GM18868 (cell line): ENCODE measurements at regions not wholly inside any gene's neighbourhood (a gene's known extent, or its start where the extent isn't known, plus 50 kb on each side); places are given as distances from the start of the nearest gene placed in this dataset.
"Not testable (repeated sequence)": the region's sequence is repeated elsewhere in the genome, so short reads cannot be mapped to it uniquely, and the experiment has no call there.

ENCODE experiments used
- ATAC-seq: cut with Tn5 transposase; IDR thresholded peaks from one replicate; pipeline ENCODE4 v1.9.1; 2021; ENCODE audit warnings: mild to moderate bottlenecking, moderate library complexity; ENCODE audit not compliant: unreplicated experiment

DNA sequence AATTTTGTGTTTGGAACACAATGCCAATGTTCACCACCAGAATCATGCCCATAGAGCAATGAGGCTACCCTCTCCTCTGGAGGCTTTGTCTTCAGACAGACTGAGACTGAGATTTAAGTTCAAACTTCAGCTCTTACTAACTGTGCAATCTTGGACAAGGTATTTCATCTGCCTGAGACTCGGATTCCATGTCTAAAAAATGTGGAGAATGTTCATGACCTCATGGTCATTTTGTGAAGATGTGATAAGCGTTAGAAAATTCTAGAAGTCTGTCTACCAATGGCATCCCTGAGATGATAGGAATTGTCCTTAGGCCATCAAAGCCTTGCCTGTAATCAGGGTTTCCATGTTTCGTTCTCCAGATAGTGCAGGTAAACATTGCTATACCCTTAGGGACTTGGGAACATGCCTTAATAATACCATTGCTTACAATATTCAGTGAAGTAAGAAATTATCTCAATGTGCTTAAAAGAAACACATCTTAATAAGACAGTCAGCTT is 388.2 kb upstream of the MAF start:
- no peak for ATAC-seq

DNA sequence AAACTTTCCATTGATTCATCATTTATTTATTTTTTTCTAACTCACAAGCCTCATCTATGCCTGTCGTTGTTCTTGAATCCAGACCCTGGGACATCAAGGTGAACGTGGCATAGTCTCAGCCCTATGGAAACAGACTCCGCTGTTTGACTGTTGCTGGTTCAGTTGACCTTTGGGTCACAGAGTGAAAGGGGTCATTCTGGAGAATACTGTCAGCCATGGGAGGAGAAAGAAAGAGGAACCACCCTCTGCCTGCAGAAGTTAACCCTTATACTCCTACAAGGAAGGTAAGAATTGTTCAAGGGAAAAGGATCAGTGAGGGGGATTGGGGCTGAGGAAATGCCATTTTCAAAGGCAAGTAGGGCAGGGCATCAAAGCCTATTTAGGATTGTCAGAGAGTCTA is 387.6 kb upstream of the MAF start:
- no peak for ATAC-seq

DNA sequence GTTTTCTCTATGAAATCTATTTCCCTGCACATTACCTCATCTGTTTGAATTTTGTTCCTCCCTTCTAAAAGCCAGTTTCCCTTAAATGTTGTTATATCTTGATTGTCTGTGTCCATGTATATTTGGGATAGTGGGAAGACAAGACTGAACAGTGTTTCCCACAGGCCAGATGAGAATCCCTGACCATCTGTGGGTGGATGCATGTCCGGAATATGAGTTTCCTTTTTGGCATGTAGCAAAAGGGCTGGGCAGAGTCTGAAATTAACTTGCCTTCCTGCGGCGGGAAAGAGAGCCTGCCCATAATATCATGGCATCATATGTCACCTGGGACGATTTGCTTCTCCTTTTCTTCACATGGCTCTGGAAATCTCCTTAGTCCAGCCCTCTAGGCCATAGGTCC is 385.8 kb upstream of the MAF start:
- ATAC-seq, result no peak

DNA sequence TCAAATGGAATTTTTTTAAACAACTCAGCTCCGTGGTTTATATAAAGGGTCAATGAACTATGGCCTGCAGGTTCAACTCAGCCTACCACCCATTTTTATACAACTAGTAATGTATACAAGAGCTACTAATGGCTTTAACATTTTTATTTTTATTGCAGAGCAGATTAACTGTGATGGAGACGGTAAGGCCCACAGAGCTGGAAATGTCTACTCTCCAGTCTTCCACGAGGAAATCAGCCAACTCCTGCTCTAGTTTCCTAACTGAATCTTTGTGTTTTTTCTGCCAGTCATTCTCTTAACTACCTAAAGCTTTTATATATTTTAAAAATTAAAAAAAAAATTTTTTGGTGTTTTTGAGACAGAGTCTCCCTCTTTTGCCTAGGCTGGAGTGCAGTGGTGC is 385.1 kb upstream of the MAF start:
- no peak for ATAC-seq

DNA sequence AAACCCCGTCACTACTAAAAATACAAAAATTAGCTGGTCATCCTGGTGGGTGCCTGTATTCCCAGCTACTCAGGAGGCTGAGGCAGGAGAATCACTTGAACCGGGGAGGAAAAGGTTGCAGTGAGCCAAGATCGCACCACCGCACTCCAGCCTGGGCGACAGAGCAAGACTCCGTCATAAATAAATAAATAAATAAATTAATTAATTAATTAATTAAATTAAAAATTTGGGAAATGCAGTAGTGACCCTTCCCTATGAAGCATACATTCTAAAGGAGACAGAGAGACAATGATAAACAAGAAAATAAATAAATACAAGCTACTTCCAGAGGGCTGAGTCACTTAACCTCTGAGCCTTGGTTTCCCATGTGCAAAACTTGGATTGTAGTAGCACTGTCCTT is 383.6 kb upstream of the MAF start:
- not testable (repeated sequence) for ATAC-seq

DNA sequence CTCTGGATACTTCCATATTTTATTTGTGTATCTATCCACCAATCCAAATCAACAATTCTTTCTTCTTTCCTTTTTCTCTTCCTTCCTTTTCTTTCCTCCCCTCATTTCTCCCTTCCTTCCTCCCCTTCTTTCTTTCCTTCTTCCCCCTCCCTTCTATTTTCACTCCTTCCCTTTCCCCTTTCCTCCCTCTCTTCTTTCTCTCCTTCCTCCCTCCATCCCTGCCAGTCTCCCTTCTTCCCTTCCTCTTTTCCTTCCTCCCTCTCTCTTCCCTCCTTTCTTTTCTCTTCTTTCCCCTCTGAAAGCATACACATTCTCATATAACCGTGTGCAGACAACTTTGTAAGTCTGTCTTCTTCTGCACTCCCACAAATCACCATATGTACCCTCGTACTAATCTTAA is 382.3 kb upstream of the MAF start:
- no peak for ATAC-seq

DNA sequence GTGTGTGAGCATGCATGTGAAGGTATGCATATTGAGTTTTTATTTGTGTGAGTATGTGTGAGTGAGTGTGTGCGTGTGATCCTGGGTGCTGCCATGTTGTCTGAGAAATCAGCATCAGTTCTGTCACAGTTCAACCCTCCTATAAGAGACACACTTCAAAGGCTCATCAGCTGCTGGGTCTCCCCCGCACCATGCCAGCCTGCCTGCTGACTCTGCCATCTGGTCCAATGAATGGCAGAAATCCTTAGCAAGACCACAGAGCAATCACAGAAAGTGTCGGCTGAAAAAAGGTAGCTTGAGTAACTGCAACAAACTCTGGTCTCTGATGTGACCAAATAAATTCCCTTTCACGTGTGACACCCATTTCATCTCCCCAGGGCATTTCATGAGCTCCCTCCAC is 381.8 kb upstream of the MAF start:
- ATAC-seq, result no peak

DNA sequence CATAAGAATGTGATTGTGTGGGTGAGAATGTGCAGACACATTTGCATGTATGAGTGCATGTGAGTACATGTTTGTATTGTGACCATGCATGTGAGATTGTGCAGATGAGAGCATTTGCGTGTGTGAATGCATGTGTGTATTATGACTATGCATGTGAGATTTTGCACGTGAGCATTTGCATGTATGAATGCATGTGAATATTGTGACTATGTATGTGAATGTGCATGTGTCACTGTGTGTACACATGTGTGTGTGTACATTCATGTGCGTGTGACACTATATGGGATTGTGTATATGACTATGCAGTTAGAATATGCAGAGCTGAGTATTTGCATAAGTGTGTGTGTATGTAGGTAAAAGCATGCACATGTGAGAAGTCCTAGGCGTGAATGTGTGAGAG is 381.3 kb upstream of the MAF start:
- ATAC-seq, result no peak

DNA sequence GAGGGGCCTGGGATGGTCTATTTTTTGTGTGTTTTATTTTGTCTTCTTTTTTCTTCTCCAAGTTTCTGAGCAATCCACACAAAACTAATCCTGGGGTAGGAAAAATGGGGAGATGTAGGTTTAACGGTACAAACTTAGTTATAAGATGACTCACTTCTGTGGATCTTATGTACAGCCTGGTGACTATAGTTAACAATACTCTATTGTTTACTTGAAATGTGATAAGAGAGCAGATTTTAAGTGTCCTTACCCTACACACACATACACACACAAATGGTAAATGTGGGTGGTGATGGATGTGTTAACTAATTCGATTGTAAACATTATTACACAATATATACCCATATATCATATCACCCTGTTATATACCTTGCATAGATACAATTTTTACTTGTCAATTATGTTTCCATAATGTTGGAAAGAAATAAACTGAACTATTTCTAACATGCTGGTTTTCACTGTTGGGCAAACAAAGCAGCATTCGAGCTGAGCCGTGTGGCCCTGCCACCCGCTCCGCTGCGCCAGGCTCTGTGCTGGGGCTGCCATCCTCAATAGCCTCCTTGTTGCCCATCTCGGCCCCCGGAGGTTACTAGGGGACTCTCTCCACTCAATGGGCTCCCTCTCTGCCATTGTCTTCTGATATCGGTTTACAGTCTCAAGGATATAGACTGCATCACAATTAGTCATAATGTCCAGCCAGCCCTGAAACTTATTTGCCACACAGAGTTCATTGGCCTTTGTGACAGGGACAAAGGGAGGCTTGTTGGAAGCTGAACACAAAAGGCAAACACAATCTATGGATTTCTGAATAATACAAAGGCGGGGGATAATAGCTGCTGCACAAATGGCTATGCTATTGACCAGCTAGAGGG is 380.3 kb upstream of the MAF start:
- no peak for ATAC-seq

DNA sequence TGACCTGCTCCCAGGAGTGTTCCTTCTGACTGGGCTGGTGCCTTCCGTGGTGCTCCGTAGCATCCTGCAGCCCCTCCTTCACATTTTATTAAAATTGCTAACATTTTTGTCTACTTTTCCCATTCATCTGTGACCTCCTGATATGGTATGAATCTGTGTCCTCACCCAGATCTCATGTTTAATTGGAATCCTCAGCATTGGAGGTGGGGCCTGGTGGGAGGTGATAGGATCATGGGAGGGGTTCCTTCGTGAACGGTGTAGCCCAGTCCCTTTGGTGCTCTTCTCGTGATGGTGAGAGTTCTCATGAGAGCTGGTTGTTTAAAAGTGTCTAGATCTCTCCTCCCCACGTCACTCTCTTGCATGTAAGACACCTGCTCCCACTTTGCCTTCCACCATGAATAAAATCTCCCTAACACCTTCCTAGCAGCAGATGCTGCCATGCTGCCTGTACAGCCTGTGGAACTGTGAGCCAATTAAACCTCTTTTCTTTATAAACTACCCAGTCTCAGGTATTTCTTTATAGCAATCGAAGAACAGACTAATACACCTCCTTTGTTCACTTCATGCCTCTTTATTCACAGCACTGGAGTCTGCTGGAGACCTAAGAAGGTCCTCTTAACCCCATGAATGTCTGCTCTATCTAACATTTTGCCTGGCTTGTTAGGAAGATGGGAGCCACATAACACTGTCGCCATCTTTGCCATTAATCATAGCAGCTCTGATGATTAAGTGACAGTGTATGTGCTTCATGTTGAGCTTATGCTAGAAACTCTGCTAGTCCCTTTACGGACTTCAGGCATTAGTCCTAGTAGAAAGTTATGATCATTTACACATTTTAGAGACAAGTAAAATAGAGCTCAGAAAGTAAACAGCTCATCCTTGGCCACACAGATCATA is 377.7 kb upstream of the MAF start:
- no peak for ATAC-seq

DNA sequence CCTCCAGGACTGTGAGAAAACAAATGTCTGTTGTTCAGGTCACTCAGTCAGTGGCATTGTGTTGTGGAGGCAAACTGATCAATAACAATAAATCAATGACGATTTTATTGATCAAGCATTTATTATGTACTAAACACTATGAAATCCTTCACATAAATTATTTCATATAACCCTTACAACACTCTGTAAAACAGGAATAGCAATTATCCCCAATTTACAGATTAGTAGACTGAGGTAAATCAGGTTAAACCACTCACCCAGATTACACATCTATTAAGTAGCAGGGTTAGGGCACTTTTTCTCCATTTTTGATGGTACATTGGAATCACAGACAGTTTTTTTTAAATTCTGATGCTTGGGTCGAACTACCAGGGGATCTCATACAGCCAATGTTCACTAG is 372.8 kb upstream of the MAF start:
- no peak for ATAC-seq

DNA sequence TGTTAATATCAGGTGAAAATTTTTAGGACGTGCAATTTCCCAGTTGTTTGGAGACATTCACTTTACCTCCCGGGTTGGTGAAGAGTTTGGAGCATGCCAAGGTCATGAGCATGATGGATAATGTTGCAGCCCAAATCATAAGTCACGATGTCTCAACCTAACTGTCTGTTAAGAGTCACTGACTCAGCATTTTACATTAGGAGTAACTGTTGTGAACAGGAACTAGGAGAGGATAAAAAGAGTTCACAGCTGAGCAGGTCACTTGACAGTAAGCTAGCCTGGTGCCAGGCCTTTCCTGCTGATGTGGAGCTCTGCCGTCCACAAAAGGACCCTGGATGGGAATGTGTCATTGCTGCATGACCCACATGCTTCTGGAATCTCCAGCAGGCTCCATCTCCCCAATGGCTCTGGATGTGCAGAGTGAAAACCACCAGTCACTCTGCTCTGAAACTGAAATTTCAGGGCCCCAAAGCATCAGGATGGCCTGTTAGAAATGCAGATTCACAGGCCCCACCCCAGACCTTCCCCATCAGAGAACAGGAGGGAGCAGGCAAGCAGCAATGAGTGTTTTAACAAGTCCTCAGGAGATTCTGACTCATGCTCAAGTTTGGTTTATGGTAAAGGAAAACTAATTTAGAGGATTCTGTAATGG is 371.6 kb upstream of the MAF start:
- no peak for ATAC-seq

DNA sequence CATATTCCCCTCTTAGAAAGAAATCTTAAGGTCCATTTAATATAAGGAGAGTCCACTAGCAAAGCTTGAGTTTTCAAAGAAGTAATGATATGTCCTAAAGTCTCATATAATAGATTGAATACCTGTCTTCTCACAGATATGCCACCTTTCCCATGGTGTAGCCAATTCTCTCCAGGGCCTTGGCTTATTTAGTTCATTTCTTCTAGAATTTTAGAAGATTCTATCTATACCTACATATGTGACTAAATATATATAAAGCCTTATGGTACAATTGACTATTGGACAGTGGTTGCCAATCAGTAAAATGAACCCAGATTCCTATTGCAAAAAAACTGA is 370.7 kb upstream of the MAF start:
- ATAC-seq, result no peak

DNA sequence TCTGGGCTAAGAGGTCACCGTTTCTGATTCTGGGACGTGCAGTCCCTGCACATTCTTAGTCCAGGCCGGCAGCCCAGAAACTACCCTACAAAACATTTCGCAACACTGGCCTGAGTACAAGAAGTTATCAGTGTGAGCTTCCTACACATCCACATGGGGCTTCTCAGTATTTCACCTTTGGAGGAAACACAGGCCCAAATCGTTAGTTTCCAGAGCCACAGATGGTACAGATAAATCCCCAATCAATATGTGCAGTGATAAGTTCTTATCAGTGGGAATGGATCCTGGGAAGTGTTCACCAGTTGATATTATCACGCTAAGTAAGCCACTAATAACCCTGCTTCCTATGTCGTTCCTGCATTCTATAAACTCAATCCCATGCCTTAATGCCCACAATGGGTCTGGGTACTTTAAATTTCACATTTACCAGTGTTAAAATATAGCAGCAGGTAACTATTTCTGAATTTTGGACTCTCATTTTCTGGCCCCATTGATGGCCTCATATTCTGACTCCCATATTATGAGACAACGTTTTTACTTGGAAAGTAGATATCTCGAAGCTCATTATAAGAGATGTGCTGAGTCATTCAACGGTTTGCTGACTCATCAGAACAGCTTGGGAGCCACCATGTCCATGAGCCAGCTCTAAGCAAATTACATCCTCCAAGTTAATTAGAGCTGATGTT is 370.2 kb upstream of the MAF start:
- no peak for ATAC-seq

DNA sequence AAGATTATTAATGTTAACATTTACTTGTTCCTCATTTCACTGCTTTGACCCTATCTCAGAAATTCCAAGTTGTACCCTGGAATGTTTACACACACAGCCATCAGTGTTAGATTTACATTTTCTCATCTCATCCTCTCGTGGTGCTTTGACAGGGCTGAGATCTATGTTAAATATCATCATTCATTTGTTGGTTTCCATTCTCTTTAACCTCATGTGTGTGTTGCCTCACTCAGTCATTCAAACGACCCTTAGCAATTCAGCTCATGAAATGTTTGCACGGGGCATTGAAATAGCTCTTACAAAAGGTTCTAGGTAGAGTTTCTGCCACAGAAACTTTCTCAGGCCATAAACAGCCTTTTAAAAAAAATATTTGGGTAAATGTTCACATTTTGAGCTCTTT is 369.6 kb upstream of the MAF start:
- no peak for ATAC-seq

DNA sequence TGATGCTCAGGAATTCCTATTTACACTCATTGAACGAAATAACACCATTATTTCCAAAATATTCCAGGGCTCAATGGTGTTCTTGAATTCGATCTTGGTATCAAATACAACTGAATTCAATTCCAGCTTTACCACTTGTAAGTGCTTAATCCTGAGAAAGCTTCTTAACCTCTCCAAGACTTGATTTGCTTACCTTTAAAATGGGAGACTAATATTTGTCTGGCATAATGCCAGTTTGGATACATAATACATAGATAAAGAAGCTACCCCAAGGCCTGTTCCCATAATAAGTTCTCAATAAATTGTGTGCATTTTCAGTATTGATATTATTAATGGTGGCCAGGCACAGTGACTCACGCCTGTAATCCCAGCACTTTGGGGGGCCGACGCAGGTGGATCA is 368.9 kb upstream of the MAF start:
- ATAC-seq, result no peak

DNA sequence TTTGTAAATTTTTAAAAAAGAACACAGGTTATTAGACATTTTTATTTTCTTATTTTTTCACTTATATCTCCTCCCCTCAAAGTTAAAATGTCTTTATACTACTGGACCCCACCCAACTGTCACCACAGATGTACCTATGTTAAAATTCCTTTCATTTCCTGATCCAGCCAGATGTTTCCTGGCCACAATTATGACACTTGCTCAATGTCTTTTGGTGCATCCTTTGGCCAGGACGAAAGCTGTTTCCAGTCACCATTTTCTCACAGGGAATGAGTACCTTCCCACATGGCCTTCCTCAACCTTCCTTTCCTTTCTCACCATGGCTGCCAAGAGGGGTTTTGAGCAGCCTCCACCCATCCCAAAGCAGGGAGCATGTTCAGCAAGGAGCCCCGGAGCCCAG is 365.7 kb upstream of the MAF start:
- no peak for ATAC-seq

DNA sequence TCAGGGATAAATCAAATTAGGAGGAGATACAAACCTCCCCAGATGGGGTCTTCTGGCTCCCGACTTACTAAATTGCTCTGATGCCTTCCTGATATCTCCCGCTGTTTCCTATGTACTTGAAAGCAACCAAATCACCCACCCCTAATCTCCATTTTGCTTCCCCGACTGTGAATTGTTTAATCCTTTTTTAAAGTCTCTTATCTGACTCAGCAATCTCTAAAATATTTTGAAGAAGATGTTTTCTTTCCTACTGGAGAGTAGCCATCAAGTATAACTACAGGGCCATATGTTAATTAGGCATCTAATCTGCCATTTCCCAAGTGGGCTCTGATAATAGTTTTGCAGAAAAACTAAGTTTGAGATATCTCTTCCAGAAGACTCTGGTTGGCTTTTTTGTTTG is 365.2 kb upstream of the MAF start:
- no peak for ATAC-seq

DNA sequence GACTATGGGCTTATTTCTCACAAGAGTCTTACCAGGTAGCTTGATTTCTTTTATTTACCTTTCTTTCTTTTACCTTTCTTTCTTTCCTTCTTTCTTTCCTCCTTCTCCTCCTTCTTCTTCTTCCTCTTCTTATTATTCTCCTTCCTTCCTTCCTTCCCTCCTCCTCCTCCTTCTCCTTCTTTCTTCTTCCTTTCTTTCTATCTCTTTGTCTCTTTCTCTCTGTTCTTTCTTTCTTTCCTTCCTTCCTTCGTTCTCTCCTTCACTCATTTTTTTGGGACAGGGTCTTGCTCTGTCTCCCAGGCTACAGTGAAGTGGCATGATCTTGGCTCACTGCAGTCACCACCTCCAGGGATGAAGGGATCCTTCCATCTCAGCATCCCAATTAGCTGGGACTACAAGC is 363.6 kb upstream of the MAF start:
- no peak for ATAC-seq

DNA sequence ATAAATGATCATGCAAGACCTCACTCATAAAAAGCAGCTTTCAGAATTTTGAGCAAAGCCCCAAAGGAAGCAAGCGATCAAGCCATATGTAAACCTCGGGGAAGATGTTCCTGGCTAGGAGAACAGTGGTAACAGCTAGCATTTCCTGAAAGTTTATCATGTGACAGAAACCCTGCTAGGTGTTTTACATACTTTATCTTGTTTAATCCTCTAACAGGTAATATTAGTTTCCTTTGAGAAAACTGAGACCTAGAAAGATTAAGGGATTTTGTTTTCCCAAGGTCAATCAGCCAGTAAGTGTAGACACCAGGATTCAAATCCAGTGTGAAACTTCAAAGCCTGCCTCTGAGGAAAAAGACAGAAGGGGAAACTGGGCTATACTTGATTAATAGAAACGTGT is 362.4 kb upstream of the MAF start:
- no peak for ATAC-seq

DNA sequence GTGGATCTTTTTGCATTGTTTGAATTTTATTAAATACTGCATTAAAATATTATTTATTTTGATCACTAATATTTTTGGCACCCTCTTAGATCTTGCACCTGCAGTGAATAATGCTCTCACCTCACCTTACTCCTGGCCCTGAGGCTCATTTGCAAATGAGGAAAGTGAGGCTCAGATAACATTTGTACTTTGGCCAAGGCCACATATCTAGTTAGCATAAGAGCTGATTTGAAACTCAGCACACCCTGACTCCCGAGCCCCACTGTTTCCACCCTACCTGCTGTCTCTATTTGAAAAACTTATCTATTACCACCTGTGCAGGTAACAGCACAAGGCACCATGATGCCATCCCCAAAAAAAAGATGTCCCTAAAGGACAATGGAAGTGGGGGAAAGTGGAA is 358.7 kb upstream of the MAF start:
- ATAC-seq, result no peak
